ENCODE measurements at regions not wholly inside any gene's neighbourhood (a gene's known extent, or its start where the extent isn't known, plus 50 kb on each side); places are given as distances from the start of the nearest gene placed in this dataset.

DNA sequence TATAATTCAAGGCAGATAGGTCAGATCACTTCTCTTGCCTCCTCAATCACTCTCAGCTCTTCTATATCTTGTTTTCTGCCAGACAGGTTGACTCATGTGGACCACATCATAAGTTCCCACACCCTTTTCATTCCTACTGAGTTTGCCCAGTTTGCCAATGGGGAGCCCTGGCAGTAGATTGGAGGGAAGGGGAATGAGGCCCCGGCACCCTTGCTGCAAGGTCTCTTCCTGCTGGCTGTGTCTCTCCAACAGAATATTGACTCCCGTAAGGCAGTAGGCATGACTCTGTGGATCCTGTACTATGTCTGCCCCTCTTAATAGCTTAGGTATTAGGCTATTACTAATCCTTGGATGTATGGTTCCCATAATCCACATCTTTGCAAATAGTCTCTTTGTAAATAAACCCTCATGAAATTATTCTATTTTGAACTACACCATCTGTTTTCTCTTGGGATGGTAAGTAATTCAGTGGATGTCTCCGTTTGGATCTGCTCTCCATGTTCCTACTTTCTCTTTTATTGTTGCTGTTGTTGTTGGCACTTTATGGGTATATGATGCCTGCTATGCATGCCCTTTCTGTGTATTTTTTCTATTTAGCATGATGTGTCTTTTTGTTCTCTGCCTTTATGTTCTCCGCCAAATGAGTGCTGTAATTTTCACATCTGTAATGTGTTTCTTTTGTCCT lies 65.5 kb upstream of the DCBLD2 start:
- ATAC-seq = peak; percentile 5
- TF ChIP-seq ESRRG (CRISPR knock-in tag; IDR thresholded peaks at IDR 0.05) = no peak
- TF ChIP-seq, protein P1, sequence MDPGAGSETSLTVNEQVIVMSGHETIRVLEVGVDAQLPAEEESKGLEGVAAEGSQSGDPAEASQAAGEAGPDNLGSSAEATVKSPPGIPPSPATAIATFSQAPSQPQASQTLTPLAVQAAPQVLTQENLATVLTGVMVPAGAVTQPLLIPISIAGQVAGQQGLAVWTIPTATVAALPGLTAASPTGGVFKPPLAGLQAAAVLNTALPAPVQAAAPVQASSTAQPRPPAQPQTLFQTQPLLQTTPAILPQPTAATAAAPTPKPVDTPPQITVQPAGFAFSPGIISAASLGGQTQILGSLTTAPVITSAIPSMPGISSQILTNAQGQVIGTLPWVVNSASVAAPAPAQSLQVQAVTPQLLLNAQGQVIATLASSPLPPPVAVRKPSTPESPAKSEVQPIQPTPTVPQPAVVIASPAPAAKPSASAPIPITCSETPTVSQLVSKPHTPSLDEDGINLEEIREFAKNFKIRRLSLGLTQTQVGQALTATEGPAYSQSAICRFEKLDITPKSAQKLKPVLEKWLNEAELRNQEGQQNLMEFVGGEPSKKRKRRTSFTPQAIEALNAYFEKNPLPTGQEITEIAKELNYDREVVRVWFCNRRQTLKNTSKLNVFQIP (CRISPR knock-in tag; IDR thresholded peaks at IDR 0.05; ENCODE audit: borderline replicate concordance, low read depth) = no peak
- no peak for TF ChIP-seq ZFP3 (CRISPR knock-in tag; IDR thresholded peaks at IDR 0.05)
- no peak for TF ChIP-seq ZC3H10 (CRISPR knock-in tag; IDR thresholded peaks at IDR 0.05)
- peak; percentile 91 for TF ChIP-seq ZFP30 (CRISPR knock-in tag; IDR thresholded peaks at IDR 0.05)
- TF ChIP-seq, protein P2, sequence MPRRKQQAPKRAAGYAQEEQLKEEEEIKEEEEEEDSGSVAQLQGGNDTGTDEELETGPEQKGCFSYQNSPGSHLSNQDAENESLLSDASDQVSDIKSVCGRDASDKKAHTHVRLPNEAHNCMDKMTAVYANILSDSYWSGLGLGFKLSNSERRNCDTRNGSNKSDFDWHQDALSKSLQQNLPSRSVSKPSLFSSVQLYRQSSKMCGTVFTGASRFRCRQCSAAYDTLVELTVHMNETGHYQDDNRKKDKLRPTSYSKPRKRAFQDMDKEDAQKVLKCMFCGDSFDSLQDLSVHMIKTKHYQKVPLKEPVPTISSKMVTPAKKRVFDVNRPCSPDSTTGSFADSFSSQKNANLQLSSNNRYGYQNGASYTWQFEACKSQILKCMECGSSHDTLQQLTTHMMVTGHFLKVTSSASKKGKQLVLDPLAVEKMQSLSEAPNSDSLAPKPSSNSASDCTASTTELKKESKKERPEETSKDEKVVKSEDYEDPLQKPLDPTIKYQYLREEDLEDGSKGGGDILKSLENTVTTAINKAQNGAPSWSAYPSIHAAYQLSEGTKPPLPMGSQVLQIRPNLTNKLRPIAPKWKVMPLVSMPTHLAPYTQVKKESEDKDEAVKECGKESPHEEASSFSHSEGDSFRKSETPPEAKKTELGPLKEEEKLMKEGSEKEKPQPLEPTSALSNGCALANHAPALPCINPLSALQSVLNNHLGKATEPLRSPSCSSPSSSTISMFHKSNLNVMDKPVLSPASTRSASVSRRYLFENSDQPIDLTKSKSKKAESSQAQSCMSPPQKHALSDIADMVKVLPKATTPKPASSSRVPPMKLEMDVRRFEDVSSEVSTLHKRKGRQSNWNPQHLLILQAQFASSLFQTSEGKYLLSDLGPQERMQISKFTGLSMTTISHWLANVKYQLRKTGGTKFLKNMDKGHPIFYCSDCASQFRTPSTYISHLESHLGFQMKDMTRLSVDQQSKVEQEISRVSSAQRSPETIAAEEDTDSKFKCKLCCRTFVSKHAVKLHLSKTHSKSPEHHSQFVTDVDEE (CRISPR knock-in tag; IDR thresholded peaks at IDR 0.05) = no peak
- no peak for TF ChIP-seq ZNF70 (CRISPR knock-in tag; IDR thresholded peaks at IDR 0.05)

DNA sequence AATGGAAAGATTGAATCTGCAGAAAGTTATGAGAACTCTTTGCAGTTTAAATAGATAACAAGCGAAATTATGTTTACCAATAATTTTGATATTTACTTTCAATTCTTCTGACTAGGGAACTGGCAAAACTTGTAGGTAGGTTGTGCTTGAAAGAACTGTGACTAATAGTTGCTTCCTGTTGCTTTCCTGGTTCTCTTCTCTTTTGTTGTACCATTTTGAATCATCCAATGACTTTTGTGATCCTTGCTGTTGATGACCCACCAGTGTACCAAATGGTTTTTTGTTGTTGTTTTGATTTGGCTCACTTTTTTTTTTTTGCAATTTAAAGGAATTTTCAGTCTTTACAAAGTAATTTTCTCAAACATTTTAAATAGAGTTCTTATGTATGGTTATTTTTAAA lies 64.9 kb upstream of the DCBLD2 start:
- TF ChIP-seq, protein P2 (CRISPR knock-in tag; IDR thresholded peaks at IDR 0.05) = no peak
- TF ChIP-seq GLIS3 (CRISPR knock-in tag; IDR thresholded peaks at IDR 0.05) (no peak), CSDC2 (CRISPR knock-in tag; IDR thresholded peaks at IDR 0.05) (no peak)
- ATAC-seq = no peak

DNA sequence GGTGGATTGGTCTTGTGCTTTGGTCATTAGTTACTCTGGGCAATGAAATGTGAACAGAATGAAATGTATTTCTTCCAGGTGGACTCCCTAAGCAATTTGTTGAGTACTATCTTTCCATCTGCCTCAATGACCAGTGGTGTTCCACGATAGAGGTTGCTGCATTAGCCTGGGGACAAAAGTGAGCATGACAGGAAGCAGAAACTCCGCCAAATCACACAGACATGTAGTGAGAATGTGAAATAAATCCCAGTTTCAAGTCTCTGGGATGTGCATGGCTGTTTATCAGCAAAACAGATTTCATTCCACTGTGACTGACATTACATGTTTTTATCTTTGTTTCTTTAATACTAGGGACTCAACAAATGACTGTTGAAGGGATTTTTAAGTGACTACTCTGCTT lies 63.3 kb upstream of the DCBLD2 start:
- no peak for ATAC-seq
- TF ChIP-seq SNAI2 (CRISPR knock-in tag; IDR thresholded peaks at IDR 0.05) (no peak), GLIS3 (CRISPR knock-in tag; IDR thresholded peaks at IDR 0.05) (no peak), CSDC2 (CRISPR knock-in tag; IDR thresholded peaks at IDR 0.05) (no peak), ZFP3 (CRISPR knock-in tag; IDR thresholded peaks at IDR 0.05) (no peak), RARB (CRISPR knock-in tag; IDR thresholded peaks at IDR 0.05) (no peak), ZNF8 (CRISPR knock-in tag; IDR thresholded peaks at IDR 0.05) (no peak), OSR1 (CRISPR knock-in tag; IDR thresholded peaks at IDR 0.05) (no peak)
- TF ChIP-seq, protein P3, sequence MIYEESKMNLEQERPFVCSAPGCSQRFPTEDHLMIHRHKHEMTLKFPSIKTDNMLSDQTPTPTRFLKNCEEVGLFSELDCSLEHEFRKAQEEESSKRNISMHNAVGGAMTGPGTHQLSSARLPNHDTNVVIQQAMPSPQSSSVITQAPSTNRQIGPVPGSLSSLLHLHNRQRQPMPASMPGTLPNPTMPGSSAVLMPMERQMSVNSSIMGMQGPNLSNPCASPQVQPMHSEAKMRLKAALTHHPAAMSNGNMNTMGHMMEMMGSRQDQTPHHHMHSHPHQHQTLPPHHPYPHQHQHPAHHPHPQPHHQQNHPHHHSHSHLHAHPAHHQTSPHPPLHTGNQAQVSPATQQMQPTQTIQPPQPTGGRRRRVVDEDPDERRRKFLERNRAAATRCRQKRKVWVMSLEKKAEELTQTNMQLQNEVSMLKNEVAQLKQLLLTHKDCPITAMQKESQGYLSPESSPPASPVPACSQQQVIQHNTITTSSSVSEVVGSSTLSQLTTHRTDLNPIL (CRISPR knock-in tag; IDR thresholded peaks at IDR 0.05; ENCODE audit: low read depth) = no peak
- TF ChIP-seq, protein P2 (CRISPR knock-in tag; IDR thresholded peaks at IDR 0.05) = no peak
- TF ChIP-seq, protein P4, sequence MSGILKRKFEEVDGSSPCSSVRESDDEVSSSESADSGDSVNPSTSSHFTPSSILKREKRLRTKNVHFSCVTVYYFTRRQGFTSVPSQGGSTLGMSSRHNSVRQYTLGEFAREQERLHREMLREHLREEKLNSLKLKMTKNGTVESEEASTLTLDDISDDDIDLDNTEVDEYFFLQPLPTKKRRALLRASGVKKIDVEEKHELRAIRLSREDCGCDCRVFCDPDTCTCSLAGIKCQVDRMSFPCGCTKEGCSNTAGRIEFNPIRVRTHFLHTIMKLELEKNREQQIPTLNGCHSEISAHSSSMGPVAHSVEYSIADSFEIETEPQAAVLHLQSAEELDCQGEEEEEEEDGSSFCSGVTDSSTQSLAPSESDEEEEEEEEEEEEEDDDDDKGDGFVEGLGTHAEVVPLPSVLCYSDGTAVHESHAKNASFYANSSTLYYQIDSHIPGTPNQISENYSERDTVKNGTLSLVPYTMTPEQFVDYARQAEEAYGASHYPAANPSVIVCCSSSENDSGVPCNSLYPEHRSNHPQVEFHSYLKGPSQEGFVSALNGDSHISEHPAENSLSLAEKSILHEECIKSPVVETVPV (CRISPR knock-in tag; IDR thresholded peaks at IDR 0.05) = no peak
- TF ChIP-seq, protein P1 (CRISPR knock-in tag; IDR thresholded peaks at IDR 0.05; ENCODE audit: borderline replicate concordance, low read depth) = no peak

Measured in SK-N-SH treated with all-trans-retinoic acid at 6 μM for 48 hours (cell line).